IPS-NIHi11 (cell line): ENCODE measurements at regions not wholly inside any gene's neighbourhood (a gene's known extent, or its start where the extent isn't known, plus 50 kb on each side); places are given as distances from the start of the nearest gene placed in this dataset.
"Not testable (repeated sequence)": the region's sequence is repeated elsewhere in the genome, so short reads cannot be mapped to it uniquely, and the experiment has no call there.

Experiments used
- DNase-seq: peaks from one replicate; pipeline ENCODE4 v3.0.0; 2012; ENCODE audit warnings: mixed read lengths, low spot score

DNA sequence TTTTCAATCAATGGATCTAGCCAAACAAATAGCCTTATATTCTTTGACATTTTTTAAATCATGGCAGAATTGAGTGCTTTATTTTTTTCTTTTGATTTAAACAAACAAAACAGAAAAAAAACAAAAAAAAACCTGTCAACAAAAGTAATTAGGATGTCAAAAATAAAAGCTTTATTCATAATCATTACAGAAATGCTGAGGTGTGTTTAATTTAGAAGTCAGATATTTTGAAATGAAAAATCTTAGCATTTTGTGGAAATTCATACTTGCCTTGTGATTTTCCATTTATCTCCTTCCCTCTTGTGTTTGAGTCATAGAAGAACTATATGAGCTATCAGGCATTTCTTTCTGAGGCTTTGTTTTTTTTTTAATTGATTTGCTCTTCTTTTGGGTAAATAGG, 387.0 kb upstream of the STXBP6 start:
- no peak for DNase-seq

GRCh38 chr14:25436288-25436875, 386.4 kb upstream of the STXBP6 start:
- no peak for DNase-seq

DNA sequence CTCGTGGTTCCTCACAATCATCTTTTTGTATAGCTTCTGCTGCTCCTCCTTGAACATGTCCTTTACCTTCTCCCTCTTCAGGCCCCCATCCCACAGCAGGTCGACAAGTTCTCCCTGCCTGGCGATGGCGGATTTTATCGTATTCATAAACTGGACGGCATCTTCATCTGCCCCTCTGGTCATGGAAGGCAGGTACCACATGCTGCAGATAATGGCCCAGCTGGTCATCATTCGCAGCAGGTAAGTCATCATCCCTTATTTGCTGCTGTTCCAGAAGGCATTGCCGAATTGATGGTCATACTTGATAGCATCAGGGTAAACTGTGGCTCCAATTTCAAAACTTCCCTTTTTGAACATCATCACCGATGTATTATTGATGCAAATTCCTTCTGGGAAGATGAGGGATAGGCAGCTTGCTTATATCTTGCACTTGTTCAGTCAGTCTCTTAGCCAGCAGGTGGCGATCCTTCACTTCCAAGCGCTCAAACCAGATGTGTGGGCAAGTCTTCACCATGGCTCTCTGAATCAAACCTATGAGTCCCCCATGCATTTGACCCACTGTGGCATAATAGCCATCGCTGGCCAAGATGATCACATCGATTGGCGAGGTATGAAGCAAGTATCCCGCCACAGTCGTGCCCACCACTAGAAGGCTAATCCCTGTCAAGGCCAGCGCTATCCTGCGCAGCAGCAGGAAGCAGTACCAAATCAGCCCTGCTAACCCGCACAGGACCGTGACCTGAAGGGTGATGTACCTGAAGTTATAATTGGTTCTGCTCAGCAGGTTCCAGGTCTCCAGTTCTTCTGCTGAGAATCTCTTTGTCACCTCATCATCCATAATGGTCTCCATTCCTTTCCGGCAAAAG, 381.5 kb upstream of the STXBP6 start:
- peak; percentile 63 for DNase-seq

DNA sequence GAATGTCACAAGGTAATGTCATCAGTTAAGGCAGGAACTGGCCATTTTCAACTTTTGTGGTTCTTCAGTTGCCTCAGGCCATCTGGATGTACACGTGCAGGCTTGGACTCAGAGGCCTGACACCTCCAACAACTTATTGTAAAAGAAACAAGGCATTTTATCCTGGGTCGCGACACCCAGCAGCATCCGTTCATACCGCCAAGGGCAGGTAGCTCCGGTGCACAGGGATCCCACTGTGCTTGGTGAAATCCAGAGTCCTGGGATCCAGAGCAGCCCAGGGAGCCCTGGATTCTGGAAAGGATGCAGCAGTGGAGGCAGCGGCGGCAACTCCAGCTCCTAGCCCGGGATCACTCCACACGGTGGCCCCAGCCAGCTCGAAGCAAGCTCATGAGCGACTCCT, 380.9 kb upstream of the STXBP6 start:
- no peak for DNase-seq

DNA sequence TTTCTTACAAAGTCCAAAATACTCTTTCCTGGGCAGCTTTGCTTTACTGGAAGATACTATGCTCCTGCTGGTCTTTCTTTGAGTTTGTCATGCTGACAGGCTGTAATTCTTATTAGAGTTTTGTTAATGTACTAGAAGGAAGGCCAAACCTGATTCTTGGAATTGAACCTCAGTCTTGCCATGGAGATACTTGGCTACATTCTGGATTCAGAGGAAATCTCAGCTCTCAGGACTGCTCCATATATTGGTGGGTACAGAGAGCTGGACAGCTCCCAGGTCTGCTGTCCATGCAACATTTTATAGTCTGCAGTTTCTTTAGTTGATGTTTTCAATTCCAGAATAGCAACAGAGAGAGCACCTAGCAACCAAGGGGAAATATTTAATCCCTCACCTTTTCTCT, 363.1 kb upstream of the STXBP6 start:
- DNase-seq: no peak

DNA sequence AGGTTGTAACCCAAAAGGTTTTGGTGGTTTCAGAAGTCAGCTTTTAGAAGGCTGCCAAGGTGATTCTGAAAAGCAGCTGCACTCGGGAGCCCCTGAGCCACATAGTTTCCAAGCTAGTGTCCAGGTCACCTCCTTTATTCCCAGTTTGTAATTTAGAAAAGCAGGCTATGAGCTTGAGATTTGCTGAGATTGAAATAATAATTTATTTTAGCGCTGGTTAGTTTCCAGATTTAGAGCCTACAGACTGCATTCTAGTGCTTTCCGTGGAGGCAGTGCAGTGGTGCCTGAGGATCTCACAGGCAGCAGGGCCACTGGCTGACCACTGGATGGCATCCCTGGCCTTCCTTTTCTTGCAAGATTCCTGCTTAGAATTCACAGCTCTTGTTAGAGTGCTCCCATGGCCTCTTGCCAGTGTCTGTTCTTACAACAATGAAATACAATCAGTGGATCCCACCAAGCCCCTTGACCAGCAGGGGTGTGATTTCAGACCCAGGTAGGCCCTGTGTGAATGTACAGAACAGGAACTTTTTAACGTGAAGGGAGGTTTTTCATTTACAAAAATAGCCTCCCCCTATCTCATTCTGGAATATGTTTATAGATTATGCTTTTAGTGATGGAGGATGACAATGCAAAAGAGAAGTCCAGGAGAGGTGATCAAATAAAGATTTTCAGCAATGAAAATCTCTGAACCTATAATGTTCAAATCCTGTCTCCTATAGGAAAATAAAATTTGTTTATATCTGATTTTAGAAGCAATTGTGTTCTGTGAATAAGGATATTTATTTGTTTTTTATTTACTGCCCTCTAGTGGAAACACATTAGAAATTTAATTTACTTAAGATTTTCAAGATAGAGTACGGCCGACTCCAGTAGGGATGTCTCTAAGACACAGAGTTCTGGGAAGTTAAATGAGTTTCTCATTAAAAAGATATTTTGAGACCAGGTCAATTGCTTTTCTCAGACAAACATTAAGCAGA, 362.1 kb upstream of the STXBP6 start:
- DNase-seq: peak; percentile 45

DNA sequence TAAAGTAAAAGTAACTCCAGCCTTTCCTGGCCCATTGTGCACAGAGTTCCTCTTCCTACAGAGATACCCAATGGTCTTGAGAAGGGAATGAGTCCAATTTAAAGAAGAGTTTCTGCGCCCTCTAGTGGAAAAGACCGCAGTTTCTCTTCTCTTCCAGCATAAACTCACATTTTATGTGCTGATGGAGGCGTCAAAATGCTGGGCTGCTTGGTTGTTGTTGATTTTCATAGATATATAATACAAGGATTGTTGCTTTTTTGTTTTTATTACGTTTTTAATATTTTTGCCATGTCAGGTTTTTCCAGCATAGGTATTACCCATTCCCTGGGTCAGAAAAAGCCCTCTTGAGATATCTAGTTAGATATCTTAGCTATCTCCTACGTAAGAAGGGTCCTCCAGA, 356.9 kb upstream of the STXBP6 start:
- peak; percentile 65 for DNase-seq

DNA sequence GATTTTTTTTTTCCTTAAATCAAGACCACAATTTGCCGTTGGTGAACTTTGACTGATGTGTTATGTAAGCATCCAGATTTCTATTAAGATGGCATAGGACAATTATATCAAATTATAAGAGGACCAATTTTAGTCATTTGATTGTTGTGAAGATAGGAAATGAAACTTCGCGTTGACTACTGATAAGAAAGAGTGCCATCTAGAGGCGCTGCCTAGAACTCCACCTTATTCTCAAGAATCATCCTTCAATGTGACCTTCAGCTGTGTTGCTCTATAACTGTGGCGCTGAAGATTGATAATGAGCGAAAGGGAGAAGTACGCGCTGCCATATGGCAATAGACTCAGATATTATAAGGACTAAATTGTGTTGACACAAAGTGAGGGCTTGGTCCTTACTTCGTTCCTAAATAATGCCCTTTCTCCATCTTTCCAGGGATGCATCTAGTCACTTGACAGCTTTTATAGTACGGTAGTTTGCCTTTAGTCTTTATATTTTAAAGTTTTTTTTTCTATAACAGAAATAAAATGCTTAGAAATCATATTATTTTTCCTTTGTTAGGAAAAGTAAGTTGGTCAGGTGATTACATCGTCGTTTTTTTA, 350.8 kb upstream of the STXBP6 start:
- DNase-seq: peak; percentile 33

DNA sequence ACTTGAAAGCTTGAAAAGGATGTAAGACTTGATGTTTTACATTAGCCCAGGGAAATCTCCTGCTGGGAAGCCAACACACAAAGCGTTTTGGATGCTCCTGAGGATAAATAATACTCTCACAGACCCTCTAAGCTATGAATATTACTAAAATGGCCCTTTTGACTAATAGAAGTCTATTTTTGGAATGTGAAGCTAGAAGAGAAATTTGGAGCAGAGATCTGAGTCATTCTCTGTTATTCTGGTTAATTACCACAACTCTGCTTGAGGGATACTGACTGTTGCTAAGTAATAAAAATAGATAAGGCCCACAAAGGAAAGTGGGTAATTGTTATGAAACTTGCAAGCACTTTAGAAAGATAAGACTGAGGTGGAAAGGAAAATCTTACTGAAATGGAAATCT, 346.2 kb upstream of the STXBP6 start:
- no peak for DNase-seq

DNA sequence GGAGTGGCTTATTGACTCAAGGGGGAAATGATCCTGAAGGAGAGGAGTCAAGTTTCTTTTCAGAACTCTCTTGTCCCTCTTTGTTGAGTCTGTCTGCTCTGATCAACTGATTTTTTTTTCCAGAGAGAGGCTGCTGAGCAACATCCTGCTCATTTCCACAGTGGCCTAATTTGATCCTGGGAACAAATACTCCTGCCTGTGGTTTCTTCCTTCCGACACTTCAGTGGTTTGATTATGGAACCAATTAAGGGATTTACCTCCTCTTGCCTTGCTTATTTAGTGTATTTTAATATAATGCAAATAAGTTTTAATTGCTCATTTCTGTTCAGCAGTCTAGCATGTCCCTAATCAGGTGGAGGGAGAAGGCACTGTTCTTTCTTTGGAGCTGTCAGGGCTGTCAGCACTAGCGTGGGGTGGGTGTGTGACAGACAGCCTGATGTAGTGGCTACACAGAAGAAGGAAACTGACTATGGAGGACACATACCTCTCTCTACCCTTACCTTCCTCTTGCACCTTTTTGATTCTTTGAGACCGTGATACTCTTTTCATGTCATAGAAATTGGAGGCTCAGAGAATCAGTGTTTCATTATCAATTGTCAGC, 344.9 kb upstream of the STXBP6 start:
- no peak for DNase-seq

DNA sequence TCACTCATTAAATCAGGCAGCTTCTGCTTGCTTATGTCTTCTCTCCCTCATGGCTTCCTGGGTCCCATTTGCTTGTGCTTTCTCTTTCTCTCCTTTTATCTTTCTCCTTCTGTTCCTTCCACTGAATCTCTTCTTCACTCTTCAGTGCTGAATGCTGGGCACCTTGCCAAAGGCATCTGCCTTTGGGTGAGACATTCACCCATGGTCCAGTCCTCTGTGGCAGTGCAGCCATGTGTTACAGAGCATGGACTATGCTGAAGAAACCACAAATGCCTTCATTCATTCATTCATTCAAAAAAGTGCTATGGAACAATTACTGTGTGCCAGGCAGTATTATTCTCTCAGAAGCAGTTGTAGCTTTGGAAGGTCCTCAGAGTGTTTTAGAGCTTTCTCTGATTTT, 344.4 kb upstream of the STXBP6 start:
- DNase-seq: no peak

- no peak for DNase-seq
Observed at GRCh38 chr14:25389948-25390347, 340.0 kb upstream of the STXBP6 start.

- peak; percentile 10 for DNase-seq
Observed at GRCh38 chr14:25381498-25381897, 331.6 kb upstream of the STXBP6 start.

DNA sequence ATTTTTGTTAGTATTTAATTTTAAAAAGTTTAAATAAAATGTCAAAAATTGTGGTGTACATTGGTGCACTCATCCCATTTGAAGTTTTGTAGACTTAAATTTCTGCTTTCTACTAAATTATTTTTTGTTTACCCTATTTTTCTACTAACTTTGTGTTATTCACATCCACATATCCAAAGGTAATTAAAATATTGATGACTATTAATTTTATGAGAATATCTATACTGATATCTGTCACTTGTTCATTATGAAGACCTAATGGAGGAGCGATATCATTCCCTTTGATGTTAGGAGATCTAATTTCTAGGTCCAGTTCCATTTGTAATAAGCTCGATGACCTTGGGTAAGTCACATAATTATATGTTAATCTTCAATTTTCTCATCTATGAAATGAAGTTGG, 325.7 kb upstream of the STXBP6 start:
- no peak for DNase-seq

DNA sequence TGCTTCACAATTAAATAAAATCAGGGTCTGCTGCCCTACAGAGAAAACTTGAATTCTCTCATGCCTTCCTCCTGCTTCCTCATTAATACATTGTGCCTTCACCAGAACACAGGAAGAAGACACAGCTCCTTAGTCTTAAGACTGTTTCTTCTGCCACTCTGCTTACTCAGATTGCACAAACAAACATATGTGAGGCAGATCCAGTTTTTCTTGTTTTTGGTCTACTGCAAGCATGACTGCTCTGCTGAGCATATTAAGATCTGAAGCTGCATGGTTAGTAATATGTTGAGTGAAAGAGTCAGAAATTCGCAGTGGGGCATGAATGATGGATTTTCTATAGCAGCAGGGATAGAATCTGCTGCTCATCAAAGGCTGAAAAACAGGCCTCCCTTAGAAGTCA, 321.1 kb upstream of the STXBP6 start:
- DNase-seq: peak; percentile 18

- DNase-seq: not testable (repeated sequence)
Observed at GRCh38 chr14:25370057-25370456, 320.1 kb upstream of the STXBP6 start.

DNA sequence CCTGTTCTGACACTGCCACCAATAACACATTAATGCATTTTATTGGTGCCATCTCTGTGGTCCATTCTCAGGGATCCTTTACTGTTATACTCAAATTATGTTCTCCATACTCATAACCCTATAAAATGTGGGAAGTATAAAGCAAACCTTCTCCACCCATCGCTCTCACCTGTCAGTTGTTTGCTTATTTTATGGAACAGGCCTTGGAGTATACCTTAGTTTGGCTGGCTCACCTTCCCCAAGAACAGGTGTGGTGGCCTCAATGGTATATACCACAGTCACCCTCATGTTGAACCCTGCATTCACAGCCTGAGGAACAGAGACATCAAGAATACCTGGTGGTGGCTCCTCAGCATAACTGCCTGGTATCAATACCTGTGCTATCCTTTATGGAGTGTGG, 308.4 kb upstream of the STXBP6 start:
- no peak for DNase-seq

GRCh38 chr14:25351269-25351668, 301.3 kb upstream of the STXBP6 start:
- no peak for DNase-seq

DNA sequence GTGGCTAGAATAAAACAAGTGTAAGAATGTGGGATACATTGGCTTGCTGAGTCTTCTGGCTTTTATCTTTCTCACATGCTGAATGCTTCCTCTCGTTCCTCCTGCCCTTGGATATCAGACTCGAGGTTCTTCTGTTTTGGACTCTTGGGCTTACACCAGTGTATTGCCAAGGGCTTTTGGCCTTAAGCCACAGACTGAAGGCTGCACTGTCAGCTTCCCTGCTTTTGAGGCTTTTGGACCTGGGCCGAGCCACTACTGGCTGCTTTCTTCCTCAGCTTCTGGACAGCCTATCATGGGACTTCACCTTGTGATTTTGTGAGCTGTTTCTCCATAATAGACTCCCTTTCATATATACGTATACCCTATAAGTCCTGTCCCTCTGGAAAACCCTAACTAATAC, 300.9 kb upstream of the STXBP6 start:
- no peak for DNase-seq

DNA sequence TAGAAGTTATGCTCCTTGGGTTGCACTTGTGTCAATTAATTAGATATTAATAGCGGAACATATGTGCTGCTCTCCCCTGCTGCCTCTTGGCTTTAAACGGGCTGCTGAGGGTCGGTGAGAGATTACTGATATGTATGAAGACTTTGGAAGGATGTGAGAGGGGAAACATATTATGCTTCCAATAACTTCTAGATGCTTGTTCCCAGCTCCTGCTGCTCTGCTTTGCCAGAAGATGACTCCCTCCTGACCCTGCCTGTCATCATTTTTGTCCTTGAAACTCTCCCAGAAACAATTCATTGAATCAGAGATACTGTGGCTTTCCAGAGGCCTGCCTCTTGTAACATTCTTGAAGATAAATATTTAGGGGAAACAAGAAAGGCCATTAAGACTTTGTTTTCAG, 300.1 kb upstream of the STXBP6 start:
- no peak for DNase-seq

- DNase-seq: no peak
Observed at GRCh38 chr14:25349269-25349668, 299.3 kb upstream of the STXBP6 start.

GRCh38 chr14:25340882-25341281, 290.9 kb upstream of the STXBP6 start:
- no peak for DNase-seq
